AG04449 (cell line): ENCODE measurements at regions not wholly inside any gene's neighbourhood (a gene's known extent, or its start where the extent isn't known, plus 50 kb on each side); places are given as distances from the start of the nearest gene placed in this dataset.
A peak's percentile ranks its signal among the peaks of the same experiment; 100 is the strongest.

Experiments
- CTCF ChIA-PET: fragments of 350-600 bp; formaldehyde crosslinking; extraction: SDS; loops from one replicate; lab custom pipeline; 2021; ENCODE audit warnings: antibody characterized with exemption; lab: Yijun Ruan, JAX
- POLR2A ChIA-PET: fragments of 400-600, 350-600 bp; formaldehyde crosslinking; extraction: SDS; loops from one replicate; lab custom pipeline; 2020; ENCODE audit warnings: antibody characterized with exemption, inconsistent platforms; lab: Yijun Ruan, JAX
- DNase-seq: peaks from one replicate; pipeline ENCODE4 v3.0.0-alpha.2; 2010; ENCODE audit warnings: low read depth, low spot score
- H3K4me3 ChIP-seq: 2 replicates; pipeline ENCODE4 v1.5.1; 2011; ENCODE audit warnings: low read depth, mild to moderate bottlenecking, control low read depth, low read length
- TF ChIP-seq, protein P1 (sequence below): IDR thresholded peaks from one replicate; pipeline ENCODE4 v1.5.1; 2011; ENCODE audit warnings: mild to moderate bottlenecking, moderate library complexity, low read length, control low read depth, inconsistent platforms; ENCODE audit not compliant: insufficient read depth; ENCODE audit errors: missing control alignments

DNA sequence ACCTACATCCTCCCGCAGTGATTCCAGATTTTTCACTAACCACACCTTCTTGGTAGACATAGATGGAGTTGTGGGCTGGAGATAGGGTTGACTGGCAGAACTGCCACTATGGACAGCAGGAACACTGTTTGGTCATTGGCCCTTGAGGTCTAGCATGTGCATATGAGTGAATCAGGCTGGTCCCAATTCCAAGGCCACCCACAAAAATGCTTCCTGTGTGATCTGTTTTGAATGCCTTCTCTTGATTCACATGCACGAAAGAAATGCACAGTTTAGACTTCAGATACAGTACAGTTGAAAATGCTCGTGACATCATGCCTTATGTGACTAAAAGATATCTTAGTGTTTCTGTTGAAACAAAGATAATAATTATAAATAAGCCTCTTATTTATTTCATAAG is 285.8 kb upstream of the SEMA6D start:
- ChIA-PET POLR2A (no interaction called here), CTCF (no interaction called here)
- TF ChIP-seq, protein P1, sequence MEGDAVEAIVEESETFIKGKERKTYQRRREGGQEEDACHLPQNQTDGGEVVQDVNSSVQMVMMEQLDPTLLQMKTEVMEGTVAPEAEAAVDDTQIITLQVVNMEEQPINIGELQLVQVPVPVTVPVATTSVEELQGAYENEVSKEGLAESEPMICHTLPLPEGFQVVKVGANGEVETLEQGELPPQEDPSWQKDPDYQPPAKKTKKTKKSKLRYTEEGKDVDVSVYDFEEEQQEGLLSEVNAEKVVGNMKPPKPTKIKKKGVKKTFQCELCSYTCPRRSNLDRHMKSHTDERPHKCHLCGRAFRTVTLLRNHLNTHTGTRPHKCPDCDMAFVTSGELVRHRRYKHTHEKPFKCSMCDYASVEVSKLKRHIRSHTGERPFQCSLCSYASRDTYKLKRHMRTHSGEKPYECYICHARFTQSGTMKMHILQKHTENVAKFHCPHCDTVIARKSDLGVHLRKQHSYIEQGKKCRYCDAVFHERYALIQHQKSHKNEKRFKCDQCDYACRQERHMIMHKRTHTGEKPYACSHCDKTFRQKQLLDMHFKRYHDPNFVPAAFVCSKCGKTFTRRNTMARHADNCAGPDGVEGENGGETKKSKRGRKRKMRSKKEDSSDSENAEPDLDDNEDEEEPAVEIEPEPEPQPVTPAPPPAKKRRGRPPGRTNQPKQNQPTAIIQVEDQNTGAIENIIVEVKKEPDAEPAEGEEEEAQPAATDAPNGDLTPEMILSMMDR: no peak
- peak; percentile 86 for DNase-seq
- no peak overlapping the region for H3K4me3 ChIP-seq

DNA sequence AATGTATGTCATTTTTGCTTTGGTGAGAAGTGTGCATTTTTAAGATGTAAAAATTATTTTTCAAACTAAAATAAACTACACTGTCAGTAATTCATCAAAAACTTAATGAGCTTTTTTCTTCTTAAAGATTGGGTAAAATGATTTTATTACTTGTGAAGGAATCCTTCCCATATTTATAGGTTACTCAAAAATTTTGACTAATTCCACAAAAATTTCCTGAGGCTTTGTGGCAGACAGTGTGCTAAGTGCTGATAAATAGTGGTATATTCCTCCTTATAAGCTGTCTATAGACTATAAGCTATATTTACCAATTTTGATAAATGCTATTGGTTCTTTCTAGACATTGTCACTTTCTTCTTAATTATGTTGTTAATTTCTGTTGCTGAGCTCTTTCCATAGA is 284.5 kb upstream of the SEMA6D start:
- POLR2A ChIA-PET: no interaction called here
- TF ChIP-seq, protein P1: no peak
- no peak overlapping the region for H3K4me3 ChIP-seq
- DNase-seq: peak; percentile 31
- CTCF ChIA-PET: interaction anchor here (0.8 kb wide), 1 partner anchor 236 kb away, joined by 4 read pairs; no protein-coding TSS in a partner anchor

- DNase-seq: no peak
- H3K4me3 ChIP-seq: no peak overlapping the region
- TF ChIP-seq, protein P1: no peak
- ChIA-PET CTCF (interaction anchor here (1.0 kb wide), 1 partner anchor 60 kb away, joined by 3 read pairs; no protein-coding TSS in a partner anchor), POLR2A (interaction anchor here (0.6 kb wide), 1 partner anchor 179 kb away, joined by 3 read pairs; no protein-coding TSS in a partner anchor)
Observed at GRCh38 chr15:47434596-47434995, 282.7 kb upstream of the SEMA6D start.

DNA sequence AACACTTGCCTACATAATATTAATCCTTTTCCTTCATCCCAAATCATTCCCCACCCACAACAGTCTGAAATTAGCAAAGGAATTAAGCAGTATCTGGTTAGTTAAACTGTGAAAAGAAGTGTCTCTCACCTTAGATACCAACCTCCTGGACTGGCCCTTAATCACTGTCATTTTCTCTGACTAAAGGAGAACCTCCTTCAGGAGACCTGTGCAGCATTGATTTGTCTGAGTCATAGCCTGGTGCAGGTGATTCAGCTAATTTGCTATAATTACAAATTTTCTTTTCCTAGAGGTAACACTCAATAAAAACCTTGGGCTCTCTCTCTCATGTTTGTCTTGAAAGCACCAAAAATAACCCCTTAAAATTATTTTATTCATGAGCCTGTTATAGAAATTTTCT is 279.8 kb upstream of the SEMA6D start:
- ChIA-PET CTCF (no interaction called here), POLR2A (no interaction called here)
- no peak for DNase-seq
- H3K4me3 ChIP-seq: no peak overlapping the region
- TF ChIP-seq, protein P1: no peak

- TF ChIP-seq, protein P1: no peak
- DNase-seq: peak; percentile 26
- no peak overlapping the region for H3K4me3 ChIP-seq
- ChIA-PET POLR2A (no interaction called here), CTCF (no interaction called here)
Observed at GRCh38 chr15:47439146-47440111, 277.9 kb upstream of the SEMA6D start.

DNA sequence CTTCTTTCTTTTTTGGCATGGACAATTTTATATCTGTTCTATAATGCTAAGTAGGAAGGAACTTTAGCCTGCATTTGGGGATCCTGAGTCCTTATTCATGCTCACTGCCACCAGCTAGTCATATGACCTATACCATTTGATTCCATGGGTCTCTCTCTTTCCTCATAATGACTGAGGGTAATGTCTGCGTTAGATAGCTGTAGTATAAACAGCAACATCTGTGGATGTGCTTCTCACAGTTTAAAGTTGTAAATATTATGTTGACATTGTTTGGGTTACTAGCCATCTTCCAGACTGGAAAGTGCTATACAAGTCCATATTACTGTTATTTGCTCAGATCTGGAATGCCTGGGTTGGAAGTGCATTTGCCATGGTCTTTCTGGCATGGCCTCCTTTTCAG is 274.9 kb upstream of the SEMA6D start:
- H3K4me3 ChIP-seq: no peak overlapping the region
- ChIA-PET POLR2A (no interaction called here), CTCF (no interaction called here)
- TF ChIP-seq, protein P1: no peak
- no peak for DNase-seq
